Neutrophil (primary cell): ENCODE measurements at regions not wholly inside any gene's neighbourhood (a gene's known extent, or its start where the extent isn't known, plus 50 kb on each side); places are given as distances from the start of the nearest gene placed in this dataset.

Experiments
- H3K27ac ChIP-seq: fragments of 200-600 bp; sonication (generic); 2 replicates; pipeline ENCODE4 v1.5.1; 2016; ENCODE audit warnings: mild to moderate bottlenecking, moderate library complexity
- H3K27me3 ChIP-seq: fragments of 200-600 bp; sonication (generic); 2 replicates; pipeline ENCODE4 v1.6.0; 2016; ENCODE audit warnings: mild to moderate bottlenecking
- H3K36me3 ChIP-seq: fragments of 200-600 bp; sonication (generic); 2 replicates; pipeline ENCODE4 v1.5.1; 2017
- H3K4me1 ChIP-seq, 2 experiments: fragments of 200-600 bp in 1 of 2; sonication (generic) in 1 of 2; 1 replicate in 1 of 2; 2 replicates in 1 of 2; pipeline versions ENCODE4 v1.5.1 to v1.6.1; 2013 to 2016; ENCODE audit warnings: low read depth in 1 of 2, low read length in 1 of 2, mild to moderate bottlenecking in 1 of 2, moderate library complexity in 1 of 2; ENCODE audit not compliant: control insufficient read depth in 1 of 2, insufficient read depth in 1 of 2
- H3K4me3 ChIP-seq, 2 experiments: fragments of 200-600 bp in 1 of 2; sonication (generic) in 1 of 2; 1 replicate in 1 of 2; 2 replicates in 1 of 2; pipeline ENCODE4 v1.5.1; 2013 to 2016; ENCODE audit warnings: low read depth in 1 of 2, low read length in 1 of 2, mild to moderate bottlenecking in 1 of 2, moderate library complexity in 1 of 2
- H3K9me3 ChIP-seq: fragments of 200-600 bp; sonication (generic); 2 replicates; pipeline ENCODE4 v1.5.1; 2016
- CTCF ChIP-seq: fragments of 200-600 bp; sonication (generic); IDR thresholded peaks from 2 replicates; pipeline ENCODE4 v1.5.1; 2016; ENCODE audit warnings: antibody characterized with exemption

- no peak for TF ChIP-seq CTCF
- H3K9me3 ChIP-seq, result no peaks in the 10 kb centered on the region
These were observed 84.4 kb upstream of the CCDC150 start for GRCh38 chr2:196555161-196555560.

DNA sequence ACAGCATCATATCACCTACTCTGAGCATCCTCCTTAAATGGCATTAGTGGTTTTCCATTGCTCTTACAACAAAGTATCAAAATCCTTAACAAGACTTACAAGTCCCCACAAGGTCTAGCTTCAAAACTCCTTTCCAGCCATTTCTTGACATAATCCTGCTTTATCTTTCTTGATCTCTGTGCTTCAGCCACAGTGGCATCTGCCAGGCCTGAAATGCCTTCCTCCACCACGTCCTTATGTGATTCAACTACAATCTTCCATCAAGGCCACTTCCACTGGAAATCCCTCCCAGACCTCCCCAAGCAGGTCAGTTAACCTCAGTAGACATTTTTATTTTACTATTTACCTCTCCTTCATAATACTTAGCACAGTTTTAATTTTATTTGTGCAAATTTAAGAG, 83.8 kb upstream of the CCDC150 start:
- TF ChIP-seq CTCF, result no peak
- Histone ChIP-seq H3K4me3 (no peak overlapping the region), H3K4me1 (no peaks in the 10 kb centered on the region), H3K9me3 (no peaks in the 10 kb centered on the region), H3K36me3 (no peaks in the 10 kb centered on the region), H3K27ac (no peak overlapping the region), H3K27me3 (peaks cover 47% of the 10 kb centered on the region)

More at GRCh38 chr2:196555161-196555560, 84.4 kb upstream of the CCDC150 start:
- peaks cover 50% of the 10 kb centered on the region for H3K27me3 ChIP-seq
- no peak overlapping the region for H3K4me3 ChIP-seq
- H3K27ac ChIP-seq, result no peak overlapping the region
- H3K4me1 ChIP-seq, result no peaks in the 10 kb centered on the region
- H3K36me3 ChIP-seq, result no peaks in the 10 kb centered on the region

- Histone ChIP-seq H3K4me1 (no peaks in the 10 kb centered on the region), H3K27me3 (peaks cover 48% of the 10 kb centered on the region), H3K27ac (no peak overlapping the region), H3K9me3 (no peaks in the 10 kb centered on the region), H3K4me3 (no peak overlapping the region), H3K36me3 (no peaks in the 10 kb centered on the region)
- no peak for TF ChIP-seq CTCF
These were observed 81.0 kb upstream of the CCDC150 start for GRCh38 chr2:196558497-196558896.

GRCh38 chr2:196563876-196564275, 75.6 kb upstream of the CCDC150 start:
- Histone ChIP-seq H3K36me3 (no peaks in the 10 kb centered on the region), H3K4me1 (no peaks in the 10 kb centered on the region), H3K27me3 (peaks cover 69% of the 10 kb centered on the region), H3K9me3 (no peaks in the 10 kb centered on the region), H3K4me3 (no peak overlapping the region), H3K27ac (no peak overlapping the region)
- TF ChIP-seq CTCF, result no peak

- H3K27ac ChIP-seq, result no peak overlapping the region
- peaks cover 72% of the 10 kb centered on the region for H3K27me3 ChIP-seq
- TF ChIP-seq CTCF, result no peak
- no peaks in the 10 kb centered on the region for H3K9me3 ChIP-seq
- H3K4me3 ChIP-seq, result no peak overlapping the region
- no peaks in the 10 kb centered on the region for H3K36me3 ChIP-seq
- H3K4me1 ChIP-seq, result no peaks in the 10 kb centered on the region
These were observed 74.3 kb upstream of the CCDC150 start for GRCh38 chr2:196565106-196565765.
